Peyer's patch (tissue), 4 donors: ENCODE measurements at regions not wholly inside any gene's neighbourhood (a gene's known extent, or its start where the extent isn't known, plus 50 kb on each side); places are given as distances from the start of the nearest gene placed in this dataset.
"Not testable (repeated sequence)": the region's sequence is repeated elsewhere in the genome, so short reads cannot be mapped to it uniquely, and the experiment has no call there.

Source experiments
- DNase-seq, 3 donors: peaks; one replicate each; pipeline ENCODE4 v3.0.0-alpha.2; 2017 to 2019
- H3K27ac ChIP-seq, 4 donors: fragments of 200-600 bp; sonication (generic); one replicate each; pipeline ENCODE4 v1.5.1; 2016 to 2019
- H3K27me3 ChIP-seq, 2 donors: fragments of 200-600 bp; sonication (generic); one replicate each; pipeline ENCODE4 v1.5.1; 2019
- H3K36me3 ChIP-seq, 3 donors: fragments of 200-600 bp; sonication (generic); one replicate each; pipeline ENCODE4 v1.5.1; 2016 to 2019
- H3K4me1 ChIP-seq, 4 donors: fragments of 200-600 bp; sonication (generic); one replicate each; pipeline ENCODE4 v1.5.1; 2016 to 2019
- H3K4me3 ChIP-seq, 4 donors: fragments of 200-600 bp; sonication (generic); 1 replicate in 3 of 4; 2 replicates in 1 of 4; pipeline ENCODE4 v1.5.1; 2016 to 2019; ENCODE audit warnings: mild to moderate bottlenecking in 1 of 4
- H3K9me3 ChIP-seq, 4 donors: fragments of 200-600 bp; sonication (generic); one replicate each; pipeline ENCODE4 v1.5.1; 2016 to 2019; ENCODE audit warnings: mild to moderate bottlenecking in 1 of 4
- POLR2A ChIP-seq, 2 donors: fragments of 450-650 bp; IDR thresholded peaks; one replicate each; pipeline ENCODE4 v1.5.1; 2017; ENCODE audit warnings: antibody characterized with exemption in 2 of 2, mild to moderate bottlenecking in 2 of 2, moderate library complexity in 2 of 2
- TF ChIP-seq, protein P1 (sequence below), 6 experiments: fragments of 450-650 bp in 4 of 6; fragments of 200-600 bp in 2 of 6; sonication (generic) in 1 of 6; IDR thresholded peaks; one replicate each; pipeline ENCODE4 v1.5.1; 2017 to 2019; ENCODE audit warnings: antibody characterized with exemption in 6 of 6, mild to moderate bottlenecking in 3 of 6, moderate library complexity in 1 of 6

DNA sequence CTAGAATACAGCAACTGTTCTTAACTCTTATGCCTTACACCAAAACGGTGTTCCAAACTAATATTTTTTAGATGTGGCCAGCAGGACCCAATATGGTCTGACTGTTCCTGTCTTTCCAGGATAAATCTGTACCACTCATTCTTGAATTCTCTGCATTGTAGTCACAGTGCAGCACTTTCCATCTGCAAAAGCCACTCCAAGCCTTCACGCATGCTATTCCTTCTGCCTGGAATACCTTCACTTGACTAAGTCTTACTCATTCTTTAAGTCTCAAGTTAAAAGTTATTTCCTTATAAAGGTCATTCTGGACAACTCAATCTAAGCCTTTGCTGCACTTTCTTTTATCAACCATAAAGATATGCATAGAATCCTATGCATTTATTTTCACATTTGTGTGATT is 1194.5 kb downstream of the PLA2G4A start:
- H3K36me3 ChIP-seq, result no peaks in the 10 kb centered on the region
- no peaks in the 10 kb centered on the region for H3K9me3 ChIP-seq
- TF ChIP-seq POLR2A (IDR thresholded peaks at IDR 0.05), result no peak
- TF ChIP-seq, protein P1, sequence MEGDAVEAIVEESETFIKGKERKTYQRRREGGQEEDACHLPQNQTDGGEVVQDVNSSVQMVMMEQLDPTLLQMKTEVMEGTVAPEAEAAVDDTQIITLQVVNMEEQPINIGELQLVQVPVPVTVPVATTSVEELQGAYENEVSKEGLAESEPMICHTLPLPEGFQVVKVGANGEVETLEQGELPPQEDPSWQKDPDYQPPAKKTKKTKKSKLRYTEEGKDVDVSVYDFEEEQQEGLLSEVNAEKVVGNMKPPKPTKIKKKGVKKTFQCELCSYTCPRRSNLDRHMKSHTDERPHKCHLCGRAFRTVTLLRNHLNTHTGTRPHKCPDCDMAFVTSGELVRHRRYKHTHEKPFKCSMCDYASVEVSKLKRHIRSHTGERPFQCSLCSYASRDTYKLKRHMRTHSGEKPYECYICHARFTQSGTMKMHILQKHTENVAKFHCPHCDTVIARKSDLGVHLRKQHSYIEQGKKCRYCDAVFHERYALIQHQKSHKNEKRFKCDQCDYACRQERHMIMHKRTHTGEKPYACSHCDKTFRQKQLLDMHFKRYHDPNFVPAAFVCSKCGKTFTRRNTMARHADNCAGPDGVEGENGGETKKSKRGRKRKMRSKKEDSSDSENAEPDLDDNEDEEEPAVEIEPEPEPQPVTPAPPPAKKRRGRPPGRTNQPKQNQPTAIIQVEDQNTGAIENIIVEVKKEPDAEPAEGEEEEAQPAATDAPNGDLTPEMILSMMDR (IDR thresholded peaks at IDR 0.05), result no peak
- no peak for DNase-seq
- no peak overlapping the region for H3K4me3 ChIP-seq
- H3K27me3 ChIP-seq, result no peaks in the 10 kb centered on the region
- H3K4me1 ChIP-seq, result no peaks in the 10 kb centered on the region
- no peak overlapping the region for H3K27ac ChIP-seq

- no peak for DNase-seq
- no peaks in the 10 kb centered on the region for H3K36me3 ChIP-seq
- no peaks in the 10 kb centered on the region for H3K9me3 ChIP-seq
- no peak overlapping the region for H3K4me3 ChIP-seq
- no peak overlapping the region for H3K27ac ChIP-seq
- no peaks in the 10 kb centered on the region for H3K4me1 ChIP-seq
- TF ChIP-seq, protein P1 (IDR thresholded peaks at IDR 0.05), result no peak
- TF ChIP-seq POLR2A (IDR thresholded peaks at IDR 0.05), result no peak
- H3K27me3 ChIP-seq, result no peaks in the 10 kb centered on the region
Observed at GRCh38 chr1:188027613-188028012, 1198.9 kb downstream of the PLA2G4A start.

GRCh38 chr1:188037572-188037971 is 1208.8 kb downstream of the PLA2G4A start:
- not testable (repeated sequence) for H3K9me3 ChIP-seq, H3K4me3 ChIP-seq, H3K36me3 ChIP-seq, DNase-seq, H3K27ac ChIP-seq, H3K27me3 ChIP-seq, H3K4me1 ChIP-seq

GRCh38 chr1:188043536-188044245 is 1214.9 kb downstream of the PLA2G4A start:
- Histone ChIP-seq H3K4me1 (no peaks in the 10 kb centered on the region), H3K4me3 (no peak overlapping the region), H3K36me3 (no peaks in the 10 kb centered on the region), H3K9me3 (no peaks in the 10 kb centered on the region), H3K27ac (no peak overlapping the region), H3K27me3 (no peaks in the 10 kb centered on the region)
- no peak for TF ChIP-seq POLR2A (IDR thresholded peaks at IDR 0.05)
- TF ChIP-seq, protein P1 (IDR thresholded peaks at IDR 0.05), result no peak
- DNase-seq, result no peak

- Histone ChIP-seq H3K9me3 (no peaks in the 10 kb centered on the region), H3K27me3 (no peaks in the 10 kb centered on the region), H3K27ac (no peak overlapping the region), H3K4me1 (no peaks in the 10 kb centered on the region), H3K4me3 (no peak overlapping the region), H3K36me3 (no peaks in the 10 kb centered on the region)
- DNase-seq, result no peak
- TF ChIP-seq POLR2A (IDR thresholded peaks at IDR 0.05), result no peak
- TF ChIP-seq, protein P1 (IDR thresholded peaks at IDR 0.05), result no peak
Observed at GRCh38 chr1:188050250-188050649, 1221.5 kb downstream of the PLA2G4A start.

DNA sequence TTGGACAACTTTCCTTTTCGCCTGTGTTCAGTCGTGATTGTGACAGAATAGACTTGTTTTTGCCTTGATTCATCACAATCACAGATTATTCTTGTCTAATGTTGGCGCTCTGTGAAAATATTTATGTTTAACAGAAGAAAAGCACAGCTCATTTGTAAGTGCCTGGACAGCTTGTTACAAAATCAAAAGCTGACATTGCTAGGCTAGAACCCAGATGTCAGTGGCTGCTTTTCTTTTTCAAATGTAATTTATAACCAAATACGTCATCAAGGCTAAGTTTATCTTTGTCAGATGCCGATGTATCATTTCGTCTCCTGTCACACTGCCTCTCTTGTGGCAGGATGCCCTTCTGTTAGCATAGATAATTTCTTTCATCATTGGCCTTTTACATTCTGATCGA is 1227.3 kb downstream of the PLA2G4A start:
- DNase-seq, result no peak
- Histone ChIP-seq H3K27me3 (no peaks in the 10 kb centered on the region), H3K27ac (no peak overlapping the region), H3K9me3 (no peaks in the 10 kb centered on the region), H3K36me3 (no peaks in the 10 kb centered on the region), H3K4me1 (no peaks in the 10 kb centered on the region), H3K4me3 (no peak overlapping the region)
- TF ChIP-seq, protein P1 (IDR thresholded peaks at IDR 0.05), result no peak
- TF ChIP-seq POLR2A (IDR thresholded peaks at IDR 0.05), result no peak
